AG09319 (cell line): ENCODE measurements at regions not wholly inside any gene's neighbourhood (a gene's known extent, or its start where the extent isn't known, plus 50 kb on each side); places are given as distances from the start of the nearest gene placed in this dataset.

Experiments
- DNase-seq: peaks from one replicate; pipeline ENCODE4 v3.0.0-alpha.2; 2010; ENCODE audit warnings: low read depth; ENCODE audit errors: extremely low read depth
- CTCF ChIP-seq: IDR thresholded peaks from 2 replicates; pipeline ENCODE4 v1.5.1; 2011; ENCODE audit warnings: low read depth, mild to moderate bottlenecking, inconsistent platforms, low read length, moderate library complexity

GRCh38 chr7:113204415-113204814 lies 86.1 kb upstream of the SMIM30 start:
- no peak for TF ChIP-seq CTCF
- no peak for DNase-seq

GRCh38 chr7:113202284-113202683 lies 83.9 kb upstream of the SMIM30 start:
- TF ChIP-seq CTCF = no peak
- no peak for DNase-seq

- TF ChIP-seq CTCF = no peak
- DNase-seq = no peak
Observed at GRCh38 chr7:113200281-113200680, 81.9 kb upstream of the SMIM30 start.

- no peak for DNase-seq
- TF ChIP-seq CTCF = no peak
Observed at GRCh38 chr7:113199841-113200240, 81.5 kb upstream of the SMIM30 start.

DNA sequence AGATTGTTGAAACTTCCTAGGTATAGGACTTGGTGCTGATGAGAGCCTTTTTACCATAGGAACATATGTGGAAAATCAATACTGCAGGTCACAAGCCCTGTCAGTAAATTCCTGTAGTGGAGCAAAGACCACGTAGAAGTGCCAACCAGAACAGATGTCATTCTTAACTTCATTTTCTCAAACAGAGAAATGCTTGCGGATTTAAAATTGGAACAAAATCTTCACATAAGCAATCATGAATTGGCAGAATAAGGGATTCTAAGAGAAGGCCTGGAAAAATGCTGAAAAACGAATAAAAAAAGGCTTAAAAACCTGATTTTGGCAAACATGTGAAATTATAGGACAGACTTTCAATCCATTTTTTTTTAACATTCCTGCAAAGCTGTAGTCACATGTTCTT lies 80.8 kb upstream of the SMIM30 start:
- no peak for TF ChIP-seq CTCF
- no peak for DNase-seq

- DNase-seq = no peak
- TF ChIP-seq CTCF = no peak
Observed at GRCh38 chr7:113198226-113198625, 79.9 kb upstream of the SMIM30 start.

GRCh38 chr7:113197274-113197673 lies 78.9 kb upstream of the SMIM30 start:
- no peak for TF ChIP-seq CTCF
- peak; percentile 37 for DNase-seq
